H9 (cell line): ENCODE measurements at regions not wholly inside any gene's neighbourhood (a gene's known extent, or its start where the extent isn't known, plus 50 kb on each side); places are given as distances from the start of the nearest gene placed in this dataset.

Source experiments
- DNase-seq: peaks from one replicate; pipeline ENCODE4 v3.0.0-alpha.2; 2017
- H2AFZ ChIP-seq: one replicate; pipeline ENCODE4 v1.6.1; 2013; ENCODE audit warnings: mild to moderate bottlenecking, low read length, control low read depth, moderate library complexity
- H2AK5ac ChIP-seq: 2 replicates; pipeline ENCODE4 v1.6.1; 2013; ENCODE audit warnings: low read length, control low read depth, mixed read lengths; ENCODE audit not compliant: insufficient read length
- H2BK120ac ChIP-seq: one replicate; pipeline ENCODE4 v1.6.1; 2013; ENCODE audit warnings: low read depth, mild to moderate bottlenecking, low read length, control low read depth, inconsistent platforms; ENCODE audit not compliant: poor library complexity, severe bottlenecking
- H2BK12ac ChIP-seq: 2 replicates; pipeline ENCODE4 v1.6.1; 2013; ENCODE audit warnings: low read length, control low read depth, mixed read lengths, low read depth; ENCODE audit not compliant: insufficient read length
- H2BK15ac ChIP-seq: 2 replicates; pipeline ENCODE4 v1.6.1; 2013; ENCODE audit warnings: low read depth, low read length, control low read depth
- H2BK20ac ChIP-seq: one replicate; pipeline ENCODE4 v1.6.1; 2013; ENCODE audit warnings: low read depth, mild to moderate bottlenecking, low read length, control low read depth, inconsistent platforms; ENCODE audit not compliant: poor library complexity, severe bottlenecking
- H2BK5ac ChIP-seq: 2 replicates; pipeline ENCODE4 v1.6.1; 2013; ENCODE audit warnings: low read length, control low read depth, mixed read lengths; ENCODE audit not compliant: insufficient read length
- H3K14ac ChIP-seq: 2 replicates; pipeline ENCODE4 v1.6.1; 2013; ENCODE audit warnings: low read length, control low read depth; ENCODE audit not compliant: insufficient read depth
- H3K18ac ChIP-seq: 2 replicates; pipeline ENCODE4 v1.6.1; 2013; ENCODE audit warnings: low read depth, mild to moderate bottlenecking, mixed read lengths, low read length, control low read depth; ENCODE audit not compliant: insufficient read length
- H3K23ac ChIP-seq: 2 replicates; pipeline ENCODE4 v1.6.1; 2013; ENCODE audit warnings: low read length, control low read depth, mixed read lengths, low read depth; ENCODE audit not compliant: insufficient read length
- H3K23me2 ChIP-seq: 2 replicates; pipeline ENCODE4 v1.6.1; 2013; ENCODE audit warnings: low read depth, mild to moderate bottlenecking, mixed read lengths, low read length, control low read depth; ENCODE audit not compliant: insufficient read length, poor library complexity, severe bottlenecking
- H3K27ac ChIP-seq: 2 replicates; pipeline ENCODE4 v1.5.1; 2013; ENCODE audit warnings: low read length, control low read depth, mixed read lengths, low read depth; ENCODE audit not compliant: insufficient read length
- H3K27me3 ChIP-seq: 2 replicates; pipeline ENCODE4 v1.6.1; 2013; ENCODE audit warnings: low read length, control low read depth, inconsistent platforms; ENCODE audit not compliant: insufficient read depth
- H3K4ac ChIP-seq: 2 replicates; pipeline ENCODE4 v1.6.1; 2013; ENCODE audit warnings: low read depth, mild to moderate bottlenecking, control low read depth, inconsistent platforms, low read length, moderate library complexity
- H3K4me1 ChIP-seq: 2 replicates; pipeline ENCODE4 v1.6.1; 2013; ENCODE audit warnings: low read length, control low read depth, inconsistent platforms; ENCODE audit not compliant: insufficient read depth
- H3K4me2 ChIP-seq: 2 replicates; pipeline ENCODE4 v1.6.1; 2013; ENCODE audit warnings: low read length, control low read depth, mixed read lengths; ENCODE audit not compliant: insufficient read length, insufficient read depth
- H3K56ac ChIP-seq: 2 replicates; pipeline ENCODE4 v1.6.1; 2013; ENCODE audit warnings: low read depth, mild to moderate bottlenecking, mixed read lengths, low read length, control low read depth; ENCODE audit not compliant: insufficient read length
- H3K79me1 ChIP-seq: 2 replicates; pipeline ENCODE4 v1.6.1; 2013; ENCODE audit warnings: low read depth, mild to moderate bottlenecking, moderate library complexity, low read length, control low read depth, inconsistent platforms; ENCODE audit not compliant: insufficient read depth, poor library complexity, severe bottlenecking
- H3K79me2 ChIP-seq: 2 replicates; pipeline ENCODE4 v1.6.1; 2013; ENCODE audit warnings: low read length, control low read depth, inconsistent platforms; ENCODE audit not compliant: insufficient read depth
- H3K9ac ChIP-seq: 2 replicates; pipeline ENCODE4 v1.6.1; 2013; ENCODE audit warnings: low read length, control low read depth, mixed read lengths; ENCODE audit not compliant: insufficient read length; ENCODE audit errors: extremely low read depth
- H3K9me3 ChIP-seq: one replicate; pipeline ENCODE4 v1.6.1; 2013; ENCODE audit warnings: low read depth, low read length, inconsistent platforms; ENCODE audit not compliant: control insufficient read depth
- H3T11ph ChIP-seq: one replicate; pipeline ENCODE4 v1.6.1; 2013; ENCODE audit warnings: mild to moderate bottlenecking, low read length, control low read depth, inconsistent platforms
- H4K20me1 ChIP-seq: one replicate; pipeline ENCODE4 v1.6.1; 2013; ENCODE audit not compliant: control insufficient read depth, insufficient read length, insufficient read depth
- H4K5ac ChIP-seq: 2 replicates; pipeline ENCODE4 v1.6.1; 2013; ENCODE audit warnings: low read depth, mild to moderate bottlenecking, mixed read lengths, low read length, control low read depth; ENCODE audit not compliant: insufficient read length
- H4K8ac ChIP-seq: replicated peaks from 2 replicates; pipeline ENCODE4 v1.6.1; 2013; ENCODE audit warnings: low read length, control low read depth, mixed read lengths, low read depth; ENCODE audit not compliant: insufficient read length
- H4K91ac ChIP-seq: 2 replicates; pipeline ENCODE4 v1.6.1; 2013; ENCODE audit warnings: low read depth, mild to moderate bottlenecking, moderate library complexity, mixed read lengths, low read length, control low read depth; ENCODE audit not compliant: insufficient read length
- H3K27ac Mint-ChIP-seq, 3 experiments: 2 replicates in 2 of 3; 3 replicates in 1 of 3; pipeline ENCODE4 v1.8.0; 2020 to 2021; ENCODE audit warnings: mixed read lengths in 3 of 3, mild to moderate bottlenecking in 1 of 3, moderate library complexity in 1 of 3
- H3K27me3 Mint-ChIP-seq: 2 replicates; pipeline ENCODE4 v1.8.0; 2021; ENCODE audit warnings: low read depth, mild to moderate bottlenecking, moderate library complexity, mixed read lengths
- H3K36me3 Mint-ChIP-seq, 3 experiments: 2 replicates in 2 of 3; 3 replicates in 1 of 3; pipeline ENCODE4 v1.8.0; 2020 to 2021; ENCODE audit warnings: low read depth in 3 of 3, mixed read lengths in 3 of 3; ENCODE audit not compliant: insufficient read depth in 1 of 3
- H3K4me1 Mint-ChIP-seq, 2 experiments: 2 replicates each; pipeline ENCODE4 v1.8.0; 2020; ENCODE audit warnings: mixed read lengths in 2 of 2
- H3K4me3 Mint-ChIP-seq, 2 experiments: 2 replicates in 1 of 2; 3 replicates in 1 of 2; pipeline ENCODE4 v1.8.0; 2020 to 2021; ENCODE audit warnings: mild to moderate bottlenecking in 2 of 2, mixed read lengths in 2 of 2, moderate library complexity in 1 of 2
- H3K9me3 Mint-ChIP-seq, 2 experiments: 2 replicates in 1 of 2; 3 replicates in 1 of 2; pipeline ENCODE4 v1.8.0; 2020; ENCODE audit warnings: mild to moderate bottlenecking in 2 of 2, mixed read lengths in 2 of 2, moderate library complexity in 1 of 2
- WGBS: extraction: QIAGEN DNeasy Blood & Tissue Kit; methylation state at CpG from one replicate; pipeline ENCODE4 v1.1.7; 2013; ENCODE audit warnings: missing lambda C conversion rate, low lambda C conversion rate, mixed read lengths; ENCODE audit not compliant: insufficient read length; ENCODE audit errors: extremely low coverage; 5-methylcytosine and 5-hydroxymethylcytosine counted together
- TF ChIP-seq, protein P1 (sequence below): fragments of 200-600 bp; sonication (generic); conservative IDR thresholded peaks from 3 replicates; pipeline ENCODE4 v1.8.0; 2021; ENCODE audit warnings: antibody characterized with exemption, mild to moderate bottlenecking

DNA sequence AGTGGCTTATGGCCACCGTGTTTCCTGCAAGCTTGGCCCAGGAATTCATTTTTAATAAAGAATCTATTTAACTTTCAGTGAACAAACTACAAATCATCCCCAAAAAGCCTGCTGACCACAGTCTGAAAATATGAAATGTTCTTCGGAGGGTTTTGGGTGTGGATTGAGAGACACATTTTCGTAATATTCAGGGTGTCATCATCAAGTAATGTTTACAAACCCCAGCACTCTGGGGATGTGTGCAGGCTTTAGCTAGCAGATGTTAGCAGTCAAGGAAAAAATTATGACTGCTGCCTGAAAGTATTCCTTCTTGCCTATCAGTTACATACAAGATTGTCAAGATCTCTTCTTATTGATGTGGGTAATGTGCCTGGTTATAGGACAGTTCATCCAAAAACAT, 143.9 kb upstream of the FN1 start:
- H2AK5ac ChIP-seq = no peak overlapping the region
- no peak overlapping the region for H3K23ac ChIP-seq
- no peaks in the 10 kb centered on the region for H4K20me1 ChIP-seq
- H4K91ac ChIP-seq = no peak overlapping the region
- no peak overlapping the region for H3K4me2 ChIP-seq
- no peak overlapping the region for H2BK5ac ChIP-seq
- H3K27me3 ChIP-seq = no peaks in the 10 kb centered on the region
- Mint-ChIP-seq H3K36me3 (no peaks in the 10 kb centered on the region), H3K4me1 (peaks cover 3 to 8% of the 10 kb centered on the region in 2 experiments), H3K27me3 (no peaks in the 10 kb centered on the region), H3K4me3 (no peak overlapping the region), H3K27ac (no peak overlapping the region), H3K9me3 (no peaks in the 10 kb centered on the region)
- no peak overlapping the region for H2BK15ac ChIP-seq
- DNase-seq = no peak
- H3K23me2 ChIP-seq = no peaks in the 10 kb centered on the region
- no peak overlapping the region for H3K56ac ChIP-seq
- no peak overlapping the region for H4K5ac ChIP-seq
- no peaks in the 10 kb centered on the region for H3K79me2 ChIP-seq
- no peak overlapping the region for H2BK20ac ChIP-seq
- no peak overlapping the region for H3K9ac ChIP-seq
- no peaks in the 10 kb centered on the region for H3K9me3 ChIP-seq
- no peaks in the 10 kb centered on the region; the same call in 1 of the 2 replicates for H3K4me1 ChIP-seq
- no peak overlapping the region for H3K18ac ChIP-seq
- no peak overlapping the region for H2BK120ac ChIP-seq
- no CpG with 5 or more reads among the region's 3 CpGs for WGBS
- no peak overlapping the region for H3K14ac ChIP-seq
- no peak overlapping the region for H3K27ac ChIP-seq
- no peak overlapping the region for H3K4ac ChIP-seq
- no peak overlapping the region for H2AFZ ChIP-seq
- H3T11ph ChIP-seq = no peak overlapping the region
- H3K79me1 ChIP-seq = no peaks in the 10 kb centered on the region
- TF ChIP-seq, protein P1, sequence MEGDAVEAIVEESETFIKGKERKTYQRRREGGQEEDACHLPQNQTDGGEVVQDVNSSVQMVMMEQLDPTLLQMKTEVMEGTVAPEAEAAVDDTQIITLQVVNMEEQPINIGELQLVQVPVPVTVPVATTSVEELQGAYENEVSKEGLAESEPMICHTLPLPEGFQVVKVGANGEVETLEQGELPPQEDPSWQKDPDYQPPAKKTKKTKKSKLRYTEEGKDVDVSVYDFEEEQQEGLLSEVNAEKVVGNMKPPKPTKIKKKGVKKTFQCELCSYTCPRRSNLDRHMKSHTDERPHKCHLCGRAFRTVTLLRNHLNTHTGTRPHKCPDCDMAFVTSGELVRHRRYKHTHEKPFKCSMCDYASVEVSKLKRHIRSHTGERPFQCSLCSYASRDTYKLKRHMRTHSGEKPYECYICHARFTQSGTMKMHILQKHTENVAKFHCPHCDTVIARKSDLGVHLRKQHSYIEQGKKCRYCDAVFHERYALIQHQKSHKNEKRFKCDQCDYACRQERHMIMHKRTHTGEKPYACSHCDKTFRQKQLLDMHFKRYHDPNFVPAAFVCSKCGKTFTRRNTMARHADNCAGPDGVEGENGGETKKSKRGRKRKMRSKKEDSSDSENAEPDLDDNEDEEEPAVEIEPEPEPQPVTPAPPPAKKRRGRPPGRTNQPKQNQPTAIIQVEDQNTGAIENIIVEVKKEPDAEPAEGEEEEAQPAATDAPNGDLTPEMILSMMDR = no peak
- H4K8ac ChIP-seq = no peak overlapping the region
- H2BK12ac ChIP-seq = no peak overlapping the region
